Medulla oblongata (tissue), 1 donor: ENCODE measurements at regions not wholly inside any gene's neighbourhood (a gene's known extent, or its start where the extent isn't known, plus 50 kb on each side); places are given as distances from the start of the nearest gene placed in this dataset.

ENCODE experiments used
- DNase-seq: peaks from one replicate; pipeline ENCODE4 v3.0.0-alpha.2; 2015; ENCODE audit errors: extremely low spot score

GRCh38 chr1:88351960-88352359 lies 332.1 kb upstream of the PKN2 start:
- no peak for DNase-seq

GRCh38 chr1:88354256-88354655 lies 329.8 kb upstream of the PKN2 start:
- no peak for DNase-seq

- DNase-seq = no peak
Observed at GRCh38 chr1:88357729-88358128, 326.3 kb upstream of the PKN2 start.

- DNase-seq = no peak
Observed at GRCh38 chr1:88371436-88372023, 312.5 kb upstream of the PKN2 start.

GRCh38 chr1:88375977-88376376 lies 308.1 kb upstream of the PKN2 start:
- DNase-seq = no peak

- DNase-seq = no peak
Observed at GRCh38 chr1:88376421-88376820, 307.7 kb upstream of the PKN2 start.

- DNase-seq = no peak
Observed at GRCh38 chr1:88378560-88378959, 305.5 kb upstream of the PKN2 start.

GRCh38 chr1:88394958-88395357 lies 289.1 kb upstream of the PKN2 start:
- peak; percentile 15 for DNase-seq

- DNase-seq = no peak
Observed at GRCh38 chr1:88398338-88398737, 285.7 kb upstream of the PKN2 start.

GRCh38 chr1:88399690-88400089 lies 284.4 kb upstream of the PKN2 start:
- no peak for DNase-seq

- no peak for DNase-seq
Observed at GRCh38 chr1:88401313-88401712, 282.8 kb upstream of the PKN2 start.

GRCh38 chr1:88404582-88404981 lies 279.5 kb upstream of the PKN2 start:
- no peak for DNase-seq

GRCh38 chr1:88407248-88407647 lies 276.8 kb upstream of the PKN2 start:
- DNase-seq = no peak

GRCh38 chr1:88421997-88422396 lies 262.1 kb upstream of the PKN2 start:
- no peak for DNase-seq

GRCh38 chr1:88433556-88433955 lies 250.5 kb upstream of the PKN2 start:
- DNase-seq = no peak

GRCh38 chr1:88434836-88435235 lies 249.2 kb upstream of the PKN2 start:
- no peak for DNase-seq

- DNase-seq = no peak
Observed at GRCh38 chr1:88441022-88441421, 243.1 kb upstream of the PKN2 start.

GRCh38 chr1:88451856-88452255 lies 232.2 kb upstream of the PKN2 start:
- peak; percentile 88 for DNase-seq

- no peak for DNase-seq
Observed at GRCh38 chr1:88453295-88453694, 230.8 kb upstream of the PKN2 start.

- no peak for DNase-seq
Observed at GRCh38 chr1:88454781-88455180, 229.3 kb upstream of the PKN2 start.

- no peak for DNase-seq
Observed at GRCh38 chr1:88455621-88456256, 228.3 kb upstream of the PKN2 start.

- no peak for DNase-seq
Observed at GRCh38 chr1:88457197-88457596, 226.9 kb upstream of the PKN2 start.

GRCh38 chr1:88461007-88461406 lies 223.1 kb upstream of the PKN2 start:
- no peak for DNase-seq

- peak; percentile 21 for DNase-seq
Observed at GRCh38 chr1:88462096-88462487, 222.0 kb upstream of the PKN2 start.
